NT2/D1 (cell line): ENCODE measurements at regions not wholly inside any gene's neighbourhood (a gene's known extent, or its start where the extent isn't known, plus 50 kb on each side); places are given as distances from the start of the nearest gene placed in this dataset.

Experiments used
- SUZ12 ChIP-seq: IDR thresholded peaks from 2 replicates; pipeline ENCODE4 v1.6.1; 2011; ENCODE audit not compliant: insufficient read length, insufficient read depth; ENCODE audit errors: extremely low read depth
- YY1 ChIP-seq: IDR thresholded peaks from 2 replicates; pipeline ENCODE4 v1.6.1; 2011; ENCODE audit not compliant: insufficient read length, insufficient read depth
- ZNF274 ChIP-seq: IDR thresholded peaks from 2 replicates; pipeline ENCODE4 v1.6.1; 2011; ENCODE audit warnings: mild to moderate bottlenecking, low read depth, low read length

GRCh38 chr22:48796310-48797015 is 1031.2 kb downstream of the BRD1 start:
- TF ChIP-seq SUZ12 (no peak), YY1 (no peak), ZNF274 (no peak)
